OCI-LY1 (cell line): ENCODE measurements at regions not wholly inside any gene's neighbourhood (a gene's known extent, or its start where the extent isn't known, plus 50 kb on each side); places are given as distances from the start of the nearest gene placed in this dataset.

Source experiments
- CTCF ChIP-seq: fragments of 200-600 bp; sonication (generic), shearing (Covaris generic); IDR thresholded peaks from 2 replicates; pipeline ENCODE4 v1.5.1; 2017; ENCODE audit warnings: mild to moderate bottlenecking, antibody characterized with exemption, low read length, moderate library complexity, mixed read lengths
- EZH2 ChIP-seq: fragments of 200-600 bp; sonication (generic), shearing (Covaris generic); IDR thresholded peaks from 2 replicates; pipeline ENCODE4 v1.8.0; 2017; ENCODE audit warnings: borderline replicate concordance, mixed run types, mild to moderate bottlenecking, antibody characterized with exemption, low read length, moderate library complexity, mixed read lengths

DNA sequence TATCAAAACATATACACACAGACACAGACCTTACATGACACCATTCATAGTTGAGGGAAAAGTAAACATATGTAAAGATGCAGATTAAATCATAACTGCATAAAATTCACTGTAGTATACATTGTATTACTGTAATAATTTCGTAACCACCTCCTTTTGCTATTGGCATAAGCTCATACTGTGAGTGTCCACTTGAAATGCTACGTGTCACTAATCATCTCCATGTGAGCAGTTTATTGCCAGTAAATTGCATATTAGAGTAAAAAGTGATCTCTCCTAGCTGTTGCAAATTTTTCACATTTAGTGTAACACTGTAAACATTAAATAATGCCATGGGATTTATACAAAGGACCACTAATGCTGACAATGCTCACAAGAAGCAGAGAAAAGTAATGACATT is 256.7 kb upstream of the GNPDA2 start:
- TF ChIP-seq CTCF (no peak), EZH2 (no peak)
